HG03460 (cell line): ENCODE measurements at regions not wholly inside any gene's neighbourhood (a gene's known extent, or its start where the extent isn't known, plus 50 kb on each side); places are given as distances from the start of the nearest gene placed in this dataset.

Experiments used
- ATAC-seq: cut with Tn5 transposase; IDR thresholded peaks from one replicate; pipeline ENCODE4 v1.9.1; 2021; ENCODE audit not compliant: unreplicated experiment

DNA sequence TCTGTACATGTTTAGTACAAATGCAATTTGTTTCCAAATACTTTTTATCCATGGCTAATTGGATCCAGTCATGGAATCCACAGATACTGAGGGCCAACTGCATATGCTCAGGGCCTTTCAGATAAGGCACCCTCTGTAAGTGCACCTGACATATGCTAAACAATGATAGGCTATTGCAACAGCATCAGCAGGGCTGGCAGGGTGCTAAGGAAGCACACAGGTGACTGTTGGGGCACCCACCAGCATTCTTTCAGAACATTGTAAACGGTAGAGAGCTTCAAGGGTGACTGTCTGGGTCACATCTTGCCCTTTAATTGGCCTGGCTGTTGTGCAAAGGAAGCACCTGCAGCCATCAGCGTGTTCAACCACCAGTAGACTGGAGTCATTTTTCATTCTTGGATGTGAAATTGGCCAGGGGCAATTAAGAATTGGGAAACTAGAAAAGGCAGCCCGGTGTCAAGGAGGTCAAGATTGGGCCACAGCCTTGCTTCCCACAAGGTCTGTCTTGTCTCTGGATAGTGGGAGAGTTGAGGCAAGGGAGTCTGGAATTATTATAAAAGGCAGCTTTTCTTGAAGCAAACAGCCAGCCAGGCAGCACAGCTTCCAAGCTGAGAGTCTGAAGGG lies 129.3 kb upstream of the RAI14 start:
- no peak for ATAC-seq

GRCh38 chr5:34529581-34530331 lies 126.4 kb upstream of the RAI14 start:
- ATAC-seq = no peak

GRCh38 chr5:34530637-34531036 lies 125.5 kb upstream of the RAI14 start:
- no peak for ATAC-seq

GRCh38 chr5:34531751-34532360 lies 124.3 kb upstream of the RAI14 start:
- no peak for ATAC-seq

DNA sequence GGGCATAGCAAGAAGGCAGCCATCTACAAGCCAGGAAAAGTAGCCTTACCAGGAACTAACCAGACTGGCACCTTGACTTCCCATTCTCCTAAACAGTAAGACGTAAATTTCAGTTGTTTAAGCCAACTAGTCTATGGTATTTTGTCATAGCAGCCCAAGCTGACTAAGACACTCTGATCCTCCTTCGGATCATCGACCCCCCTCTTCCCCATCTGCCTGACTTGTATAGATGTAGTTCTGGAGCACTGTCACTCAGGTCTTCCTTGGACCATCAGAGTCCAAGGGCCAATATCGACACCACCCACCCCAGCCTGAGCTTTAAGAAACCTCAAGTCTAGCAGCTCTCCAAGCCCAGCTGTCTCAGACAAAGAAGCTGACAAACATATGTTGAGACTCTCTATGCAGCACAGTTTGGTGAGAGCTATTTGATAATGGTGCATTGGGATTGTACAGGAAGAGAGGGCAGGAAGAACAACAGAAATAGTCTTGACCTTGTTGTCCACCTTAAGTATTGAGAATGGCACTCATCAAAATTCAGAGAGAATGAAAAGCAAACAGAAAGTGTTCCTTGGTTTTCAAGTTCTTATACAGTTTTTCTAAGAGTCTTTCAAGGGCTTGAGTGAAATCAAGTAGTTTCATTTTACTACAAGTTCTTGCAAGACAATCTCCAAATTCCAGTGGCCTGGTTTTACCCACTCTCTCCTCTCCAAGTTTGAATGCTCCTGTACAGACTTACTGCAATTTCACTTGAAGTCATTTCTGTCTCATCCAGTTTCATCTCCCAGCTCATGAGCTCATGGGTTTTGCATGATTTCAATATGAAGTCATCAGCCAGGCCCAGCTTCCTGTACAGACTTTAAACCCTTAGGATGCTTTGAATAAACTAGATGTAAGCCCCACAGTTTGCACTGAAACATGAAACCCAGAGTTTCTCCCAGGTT lies 122.3 kb upstream of the RAI14 start:
- peak; percentile 87 for ATAC-seq

GRCh38 chr5:34534523-34535103 lies 121.5 kb upstream of the RAI14 start:
- ATAC-seq = no peak

DNA sequence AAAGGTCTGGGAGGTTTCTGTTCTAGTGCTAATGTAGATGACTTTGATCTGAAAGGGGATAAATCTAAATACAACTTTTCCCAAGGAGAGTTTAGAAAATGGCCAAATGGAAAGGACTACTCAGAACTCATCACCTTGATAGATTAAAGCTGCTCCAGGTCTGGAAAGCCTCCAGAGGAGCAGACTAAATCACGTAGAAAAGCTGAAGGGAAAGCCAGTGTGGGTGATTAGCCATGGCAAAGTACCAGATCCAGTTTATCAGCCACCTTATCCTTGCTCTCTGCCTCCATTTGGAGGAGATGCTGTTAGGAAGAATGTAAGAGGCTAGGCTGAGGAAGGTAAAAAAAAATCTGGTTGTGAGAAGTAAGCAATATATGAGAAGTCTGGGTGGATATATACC lies 120.7 kb upstream of the RAI14 start:
- no peak for ATAC-seq

- ATAC-seq = no peak
Observed at GRCh38 chr5:34535944-34536623, 120.0 kb upstream of the RAI14 start.

DNA sequence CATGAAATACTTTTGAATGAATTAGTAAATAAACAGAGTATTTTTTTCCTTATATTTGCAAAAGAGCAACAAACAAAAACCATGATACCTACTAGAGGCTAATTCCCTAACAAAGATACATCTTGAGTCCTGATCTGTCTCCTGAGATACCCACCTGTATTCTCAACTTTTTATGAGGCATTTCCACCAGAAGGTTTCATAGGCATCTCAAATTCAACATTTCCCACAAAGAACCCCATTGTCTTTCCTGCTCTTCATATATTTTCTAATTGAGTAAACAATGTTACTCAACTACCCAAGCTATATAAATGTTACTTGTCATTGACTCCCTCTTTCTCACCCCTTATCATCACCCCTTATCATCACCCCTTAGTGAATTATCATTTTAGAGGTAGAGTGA lies 119.4 kb upstream of the RAI14 start:
- no peak for ATAC-seq

GRCh38 chr5:34538026-34538672 lies 118.0 kb upstream of the RAI14 start:
- ATAC-seq = no peak

DNA sequence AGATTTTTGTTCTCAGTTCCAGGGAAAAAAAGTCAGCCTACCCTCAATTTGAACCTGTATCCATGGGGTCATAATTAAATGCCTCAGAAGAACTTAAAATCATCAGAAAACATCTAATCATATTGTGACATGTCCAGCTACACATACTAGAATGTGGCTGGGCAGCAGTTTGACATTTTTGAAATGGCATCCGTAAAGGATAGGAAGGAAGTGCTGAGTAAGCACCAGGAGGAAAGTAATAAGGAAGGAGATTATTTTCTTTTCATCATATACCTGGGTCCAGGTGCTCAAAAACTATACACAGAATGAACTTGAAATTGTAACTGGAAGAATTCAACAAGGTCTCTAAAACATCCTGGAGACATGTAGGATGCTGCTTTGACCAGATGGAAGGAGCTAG lies 116.9 kb upstream of the RAI14 start:
- ATAC-seq = no peak

DNA sequence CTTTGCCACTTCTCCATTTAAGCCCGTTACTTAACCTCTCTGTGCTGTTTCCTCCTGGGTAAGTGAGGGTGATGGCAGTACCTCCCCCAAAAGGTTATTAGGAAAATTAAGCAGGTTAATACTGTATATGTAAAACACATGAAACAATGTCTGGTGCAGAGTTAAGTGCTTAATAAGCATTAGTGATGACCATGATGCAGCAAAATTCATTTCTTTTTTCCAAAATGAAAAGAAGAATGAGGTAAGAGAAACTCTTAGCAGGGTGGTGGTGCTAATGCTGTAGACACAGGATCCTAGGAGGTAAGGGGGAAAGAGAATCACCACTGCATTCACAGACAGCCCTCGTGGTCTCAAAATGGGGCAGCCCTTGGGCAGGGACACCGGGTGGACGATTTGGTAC lies 115.1 kb upstream of the RAI14 start:
- no peak for ATAC-seq

DNA sequence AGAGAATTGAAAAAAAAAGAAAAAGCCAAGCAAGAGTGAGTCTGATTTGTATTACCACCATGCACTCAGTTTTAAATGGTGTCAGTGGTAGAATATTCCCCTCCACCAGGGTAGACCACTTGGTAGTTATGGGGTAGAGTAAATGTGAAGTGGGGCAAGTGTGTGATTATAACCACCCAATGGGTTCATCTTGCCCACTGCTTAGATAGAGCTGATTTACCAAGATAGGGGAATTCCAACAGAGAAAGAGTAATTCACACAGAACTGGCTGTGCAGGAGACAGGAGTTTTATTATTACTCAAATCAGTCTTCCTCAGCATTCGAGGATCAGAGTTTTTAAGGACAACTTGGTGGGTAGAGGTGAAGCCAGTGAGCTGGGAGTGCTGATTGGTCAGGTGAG lies 113.3 kb upstream of the RAI14 start:
- ATAC-seq = no peak

DNA sequence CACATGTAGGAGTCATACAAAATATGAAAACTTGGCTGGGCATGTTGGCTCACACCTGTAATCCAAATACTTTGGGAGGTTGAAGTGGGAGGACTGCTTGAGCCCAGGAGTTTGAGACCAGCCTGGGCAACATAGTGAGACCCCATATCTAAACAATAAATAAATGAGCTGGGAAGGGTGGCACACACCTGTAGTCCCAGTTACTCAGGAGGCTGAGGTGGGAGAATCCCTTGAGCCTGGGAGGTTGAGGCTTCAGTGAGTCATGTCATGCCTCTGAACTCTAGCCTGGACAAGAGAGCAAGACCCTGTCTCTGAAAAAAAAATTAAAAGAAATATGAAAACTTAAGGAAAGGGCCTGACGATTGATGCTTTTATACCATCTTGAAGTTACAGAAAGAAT lies 112.4 kb upstream of the RAI14 start:
- no peak for ATAC-seq

GRCh38 chr5:34544403-34544802 lies 111.7 kb upstream of the RAI14 start:
- no peak for ATAC-seq

DNA sequence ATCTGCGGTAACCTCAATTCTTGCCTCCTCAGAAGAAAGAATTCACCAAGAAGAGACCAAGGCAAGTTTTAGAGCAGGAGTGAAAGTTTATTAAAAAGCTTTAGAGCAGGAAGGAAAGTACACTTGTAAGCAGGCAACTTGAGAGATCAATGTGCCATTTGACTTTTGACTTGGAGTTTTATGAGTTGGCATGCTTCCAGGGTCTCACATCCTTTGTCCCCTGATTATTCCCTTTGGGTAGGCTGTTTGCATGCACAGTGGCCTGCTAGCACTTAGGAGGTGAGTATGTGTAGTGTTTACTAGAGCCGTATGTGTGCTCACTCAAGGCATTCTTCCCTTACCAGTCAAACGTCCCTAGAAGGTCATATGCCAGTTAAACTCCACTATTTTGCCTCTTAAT lies 111.0 kb upstream of the RAI14 start:
- ATAC-seq = no peak

GRCh38 chr5:34545626-34546025 lies 110.5 kb upstream of the RAI14 start:
- no peak for ATAC-seq

- no peak for ATAC-seq
Observed at GRCh38 chr5:34547300-34548085, 108.6 kb upstream of the RAI14 start.

GRCh38 chr5:34548086-34548403 lies 108.1 kb upstream of the RAI14 start:
- no peak for ATAC-seq
